GM18511 (cell line): ENCODE measurements at regions not wholly inside any gene's neighbourhood (a gene's known extent, or its start where the extent isn't known, plus 50 kb on each side); places are given as distances from the start of the nearest gene placed in this dataset.
"Not testable (repeated sequence)": the region's sequence is repeated elsewhere in the genome, so short reads cannot be mapped to it uniquely, and the experiment has no call there.

Experiments
- ATAC-seq: cut with Tn5 transposase; IDR thresholded peaks from one replicate; pipeline ENCODE4 v1.9.1; 2021; ENCODE audit warnings: mild to moderate bottlenecking, moderate library complexity; ENCODE audit not compliant: unreplicated experiment

DNA sequence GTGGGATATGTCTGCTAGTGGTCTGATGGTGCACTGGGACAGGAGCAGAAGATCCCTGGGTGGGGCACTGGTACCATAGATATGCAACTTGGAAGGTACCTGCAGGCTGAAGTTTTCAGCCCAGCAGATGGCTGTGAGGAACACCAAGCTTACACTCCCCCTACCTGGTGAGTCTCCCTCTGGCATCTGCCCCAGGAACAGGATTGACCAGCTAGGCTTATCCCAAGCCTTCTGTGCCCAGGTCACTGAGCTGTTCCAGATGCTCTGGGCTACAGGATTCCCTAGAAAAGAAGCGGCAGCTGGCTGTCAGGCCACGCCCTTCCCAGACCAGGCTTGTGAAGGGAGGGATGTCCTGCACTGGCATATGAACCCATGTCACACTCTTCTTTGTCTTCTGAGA lies 1130.0 kb downstream of the NAALADL2 start:
- no peak for ATAC-seq

DNA sequence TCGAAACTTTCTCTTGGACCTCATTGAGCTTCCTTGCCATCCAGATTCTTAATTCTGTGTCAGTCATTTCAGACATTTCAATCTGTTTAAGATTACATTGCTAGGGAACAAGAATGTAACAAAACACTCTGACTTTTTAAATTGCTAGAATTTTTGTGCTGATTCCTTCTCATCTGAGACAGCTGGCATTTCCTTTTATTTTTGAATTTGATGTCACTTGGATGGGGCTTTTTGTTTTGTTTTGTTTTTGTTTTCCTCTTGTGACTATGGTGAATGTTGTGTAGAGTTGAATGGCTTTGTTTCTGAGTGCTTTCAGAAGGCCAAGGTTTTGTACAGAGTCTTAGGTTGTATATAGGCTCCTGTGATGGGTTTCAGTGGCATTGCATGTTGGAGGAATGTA lies 1129.3 kb downstream of the NAALADL2 start:
- no peak for ATAC-seq

DNA sequence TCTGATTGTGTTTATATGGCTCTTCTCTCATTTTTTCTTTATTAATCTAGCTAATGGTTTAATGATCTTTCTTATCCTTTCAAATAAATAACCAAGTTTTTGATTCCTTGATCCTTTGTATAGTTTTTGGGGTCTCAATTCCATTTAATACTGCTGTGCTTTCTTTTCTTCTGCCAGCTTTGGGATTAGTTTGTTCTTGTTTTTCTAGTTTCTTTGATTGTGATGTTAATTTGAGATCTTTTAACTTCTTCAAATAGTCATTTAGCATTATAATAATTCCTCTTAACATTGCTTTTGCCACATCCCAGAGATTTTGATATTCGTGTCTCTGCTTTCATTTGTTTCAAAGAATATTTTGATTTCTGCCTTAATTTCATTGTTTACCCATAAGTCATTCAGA lies 1126.6 kb downstream of the NAALADL2 start:
- ATAC-seq = no peak

DNA sequence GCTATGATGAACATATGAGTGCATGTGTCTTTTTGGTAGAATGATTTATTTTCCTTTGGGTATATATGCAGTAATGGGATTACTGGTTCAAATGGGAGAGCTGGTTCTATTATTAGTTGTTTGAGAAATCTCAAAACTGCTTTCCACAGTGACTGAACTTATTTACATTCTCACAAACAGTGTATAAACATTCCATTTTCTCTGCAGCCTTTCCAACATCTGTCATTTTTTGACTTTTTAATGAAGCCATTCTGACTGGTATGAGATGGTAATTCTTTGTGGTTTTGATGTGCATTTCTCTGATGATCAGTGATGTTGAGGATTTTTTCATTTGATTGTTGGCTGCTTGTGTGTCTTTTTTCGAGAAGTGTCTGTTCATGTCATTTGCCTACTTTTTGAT lies 1124.2 kb downstream of the NAALADL2 start:
- no peak for ATAC-seq

DNA sequence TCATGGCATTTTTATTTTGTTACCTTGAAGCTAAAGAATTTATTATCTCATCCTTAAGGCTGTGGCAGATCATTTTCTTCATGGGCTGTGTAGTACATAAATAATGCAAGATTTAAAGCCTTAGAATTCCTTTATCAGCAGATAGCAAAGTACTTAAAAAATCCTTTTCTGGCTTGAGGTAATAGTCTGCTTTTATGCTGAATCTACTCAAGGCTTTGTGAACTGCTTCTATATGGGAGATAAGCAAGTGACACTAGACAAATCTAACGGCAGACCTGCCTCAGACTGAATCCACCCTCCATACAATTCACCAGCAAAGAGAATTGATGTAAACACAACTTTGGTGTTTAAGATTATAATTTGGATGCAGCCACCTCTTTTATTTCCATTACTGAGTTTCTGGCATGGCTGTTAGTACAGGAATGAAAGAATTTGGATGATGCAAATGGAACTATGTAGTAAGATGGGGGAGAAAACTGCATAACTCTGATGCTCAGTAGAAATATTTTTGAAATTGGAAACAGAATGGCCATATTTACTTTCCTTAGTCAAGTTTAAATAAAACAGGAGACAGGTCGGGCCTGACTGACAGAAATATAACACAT lies 1121.5 kb downstream of the NAALADL2 start:
- no peak for ATAC-seq

DNA sequence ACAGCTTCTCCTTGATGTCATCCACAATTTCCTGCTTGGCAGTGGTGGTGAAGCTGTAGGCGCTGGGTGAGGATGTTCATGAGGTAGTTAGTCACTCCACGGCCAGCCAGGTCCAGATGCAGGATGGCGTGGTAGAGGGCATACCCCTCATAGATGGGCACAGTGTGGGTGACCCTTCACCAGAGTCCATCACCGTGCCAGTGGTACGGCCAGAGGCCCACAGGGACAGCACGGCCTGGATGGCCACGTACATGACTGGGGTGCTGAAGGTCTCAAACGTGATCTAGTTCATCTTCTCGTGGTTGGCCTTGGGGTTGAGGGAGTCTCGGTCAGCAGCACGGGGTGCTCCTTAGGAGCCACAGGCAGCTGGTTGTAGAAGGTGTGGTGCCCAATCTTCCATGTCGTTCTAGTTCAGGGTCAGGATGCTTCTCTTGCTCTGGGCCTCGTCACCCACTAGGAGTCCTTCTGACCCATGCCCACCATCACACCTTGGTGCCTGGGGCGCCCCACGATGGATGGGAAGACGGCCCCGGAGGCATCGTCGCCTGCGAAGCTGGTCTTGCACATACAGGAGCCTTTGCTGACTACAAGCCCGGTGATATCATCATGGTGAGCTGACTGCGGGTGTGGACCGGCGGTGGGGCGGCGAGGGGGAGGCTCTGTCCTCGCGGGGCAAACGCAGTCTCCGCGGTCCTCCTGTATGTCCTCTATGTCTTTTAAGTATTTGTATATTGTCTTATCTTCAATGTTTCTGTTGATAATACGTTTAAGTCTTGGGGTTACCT lies 1119.0 kb downstream of the NAALADL2 start:
- no peak for ATAC-seq

DNA sequence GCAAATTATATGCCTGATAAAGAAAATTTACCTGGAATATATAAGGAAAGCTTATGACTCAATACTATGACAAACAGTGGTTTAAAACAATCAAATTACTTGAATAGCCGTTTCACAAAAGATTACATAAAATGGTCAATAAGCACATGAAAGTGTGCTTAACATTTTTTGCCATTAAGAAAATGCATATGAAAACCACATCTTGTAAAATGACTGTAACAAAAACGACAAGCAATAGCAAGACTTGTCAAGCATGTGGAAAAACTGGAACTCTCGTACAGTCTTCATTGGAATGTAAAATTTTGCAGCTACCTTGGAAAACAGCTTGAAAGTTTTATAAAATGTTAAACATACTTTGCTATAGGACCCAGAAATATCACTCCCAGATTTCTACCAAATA lies 1110.3 kb downstream of the NAALADL2 start:
- no peak for ATAC-seq

DNA sequence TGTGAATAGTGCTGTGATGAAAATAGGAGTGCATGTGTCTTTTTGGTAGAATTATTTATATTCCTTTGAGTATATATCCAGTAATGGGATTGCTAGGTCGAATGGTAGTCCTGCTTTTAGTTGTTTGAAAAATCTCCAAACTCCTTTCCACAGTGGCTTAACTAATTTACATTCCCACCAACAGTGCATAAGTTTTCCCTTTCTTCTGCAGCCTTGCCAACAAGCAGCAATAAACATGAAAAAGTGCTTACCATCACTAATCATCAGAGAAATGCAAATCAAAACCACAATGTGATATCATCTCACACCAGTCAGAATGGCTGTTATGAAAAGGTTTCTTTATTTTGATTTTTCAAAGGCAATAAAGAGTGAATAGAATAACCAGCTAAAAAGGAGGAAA lies 1105.9 kb downstream of the NAALADL2 start:
- no peak for ATAC-seq

DNA sequence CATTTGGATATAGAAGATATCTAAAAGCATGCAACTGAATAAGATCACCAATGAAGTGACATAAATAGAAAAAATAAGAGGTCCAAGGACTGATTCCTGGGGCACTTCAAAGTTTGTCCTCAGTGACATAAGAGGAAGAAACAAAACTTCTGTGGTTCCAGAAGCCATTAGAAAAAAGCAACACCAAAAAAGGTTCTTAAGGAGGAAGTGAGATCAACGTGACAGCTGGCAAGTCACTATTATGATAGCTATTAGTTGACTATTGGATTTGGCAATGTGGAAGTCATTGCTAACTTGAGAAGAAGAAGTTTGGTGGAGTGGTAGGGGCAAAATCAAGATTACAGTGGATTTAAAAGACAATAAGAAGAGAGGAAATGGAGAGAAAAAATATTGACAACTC lies 1098.3 kb downstream of the NAALADL2 start:
- no peak for ATAC-seq

DNA sequence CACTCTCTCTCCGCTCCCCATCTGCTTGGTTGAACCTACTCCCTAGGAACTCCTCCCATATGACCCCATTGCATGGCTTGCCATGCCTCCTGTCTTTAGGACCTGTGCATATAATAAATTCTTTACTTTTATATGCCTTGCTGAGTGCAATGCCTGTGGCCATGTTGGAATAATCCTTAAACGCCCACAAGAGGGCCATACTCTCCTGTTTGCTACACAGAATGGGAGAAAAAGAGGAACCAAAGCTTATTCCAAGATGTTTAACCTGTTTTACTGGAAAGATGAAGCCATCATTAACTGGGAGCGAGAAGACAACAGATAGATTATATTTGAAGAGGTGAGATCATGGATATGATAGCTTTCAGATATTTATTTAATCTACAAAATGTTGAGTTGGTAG lies 1097.8 kb downstream of the NAALADL2 start:
- ATAC-seq = no peak

DNA sequence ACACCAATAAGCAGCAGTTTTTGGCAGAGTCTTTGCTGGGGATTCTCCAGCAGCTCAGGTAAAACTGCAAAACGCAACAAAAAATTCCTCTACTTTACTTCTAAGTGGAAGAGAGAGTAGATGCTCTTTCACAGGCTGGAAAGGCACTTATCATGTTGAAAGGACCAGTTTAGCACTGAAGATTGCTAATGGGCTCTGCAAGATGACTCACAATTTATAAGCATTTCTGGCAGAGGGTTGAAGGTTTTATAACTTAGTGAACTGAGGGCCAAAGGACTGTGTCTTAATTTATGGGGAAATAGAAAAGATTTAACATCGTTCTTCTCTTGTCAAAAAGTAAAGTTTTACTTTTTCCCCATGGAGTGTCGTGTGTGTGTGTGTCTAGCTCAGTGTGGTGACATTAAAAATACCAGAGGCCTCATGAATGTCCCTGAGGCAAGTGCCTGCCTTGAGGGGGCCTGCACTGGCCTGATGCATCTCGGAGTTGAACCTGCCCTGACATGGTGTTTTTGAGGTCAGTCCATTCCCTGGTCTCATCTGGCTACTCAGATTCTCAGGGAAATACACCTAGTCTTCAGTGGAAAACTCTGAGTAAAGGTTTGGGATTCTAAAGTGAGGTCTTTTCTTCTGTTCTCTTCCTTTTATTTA lies 1092.0 kb downstream of the NAALADL2 start:
- ATAC-seq = no peak

DNA sequence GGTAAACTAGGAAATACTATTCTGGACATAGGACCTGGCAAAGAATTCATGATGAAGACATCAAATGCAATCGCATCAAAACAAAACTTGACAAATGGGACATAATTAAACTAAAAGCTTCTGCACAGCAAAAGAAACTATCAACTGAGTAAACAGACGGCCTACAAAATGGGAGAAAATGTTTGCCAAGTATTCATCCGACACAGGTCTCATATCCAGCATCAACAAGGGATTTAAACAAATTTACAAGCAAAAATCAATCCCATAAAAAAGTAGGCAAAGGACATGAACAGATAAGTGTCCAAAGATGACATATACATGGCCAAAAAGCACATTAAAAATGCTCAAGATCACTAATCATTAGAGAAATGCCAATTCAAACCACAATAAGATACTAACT lies 1088.9 kb downstream of the NAALADL2 start:
- no peak for ATAC-seq

DNA sequence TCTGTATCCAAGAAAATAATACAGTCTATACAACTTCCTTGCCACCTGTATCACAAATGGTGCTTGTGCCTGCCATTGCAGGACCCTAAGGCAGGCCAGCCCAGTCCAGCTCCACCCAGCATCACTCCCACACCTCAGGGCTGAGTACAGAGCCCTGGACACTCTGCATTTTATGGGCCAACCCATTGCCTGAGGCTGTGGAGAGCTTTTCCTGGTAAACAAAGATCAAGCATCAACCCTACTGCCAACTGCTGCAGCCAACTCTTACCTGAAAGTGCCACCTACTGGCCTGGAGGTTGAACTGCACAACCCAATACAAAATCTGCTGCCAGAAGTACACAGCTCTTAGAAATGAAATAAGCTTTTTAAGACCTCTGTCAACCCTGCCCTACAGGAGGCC lies 1082.2 kb downstream of the NAALADL2 start:
- ATAC-seq = peak; percentile 70

DNA sequence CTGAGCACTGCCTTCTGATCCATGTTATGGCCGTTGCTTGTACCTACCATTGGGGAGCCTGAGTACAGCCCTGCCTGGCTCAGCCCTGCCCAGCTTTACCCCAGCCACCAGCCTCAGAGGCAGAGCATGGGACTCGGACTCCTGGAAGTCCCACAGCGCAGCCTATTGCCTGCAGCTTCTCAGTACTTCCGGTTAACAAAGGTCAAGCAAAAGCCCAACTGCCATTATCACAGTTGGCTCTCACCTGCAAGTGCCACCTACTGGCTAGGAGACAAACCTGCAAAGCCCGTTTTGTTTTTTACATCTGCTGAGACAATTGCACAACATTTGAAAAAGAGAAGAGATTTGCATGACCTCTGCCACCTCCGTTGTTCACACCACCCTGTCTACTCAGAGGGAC lies 1081.7 kb downstream of the NAALADL2 start:
- peak; percentile 26 for ATAC-seq

DNA sequence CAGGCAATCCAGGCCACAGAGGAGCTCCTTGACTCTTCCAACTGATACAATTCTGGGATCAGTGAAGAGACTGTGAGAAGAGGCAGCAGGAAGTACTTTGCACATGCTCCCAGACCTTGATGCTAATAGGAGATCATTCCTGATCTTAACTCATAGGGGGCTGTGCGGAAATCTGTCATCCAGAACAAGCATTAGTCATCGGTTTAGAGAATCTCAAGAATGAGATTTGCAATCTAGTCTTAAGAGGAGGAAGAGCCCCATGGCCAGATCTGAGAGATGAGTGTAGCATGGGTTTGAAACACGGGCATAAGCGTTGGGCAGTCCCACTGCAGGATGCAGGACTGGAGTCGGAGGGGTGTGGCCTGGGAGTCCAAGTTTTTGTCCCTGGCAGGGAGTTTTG lies 1081.1 kb downstream of the NAALADL2 start:
- no peak for ATAC-seq

DNA sequence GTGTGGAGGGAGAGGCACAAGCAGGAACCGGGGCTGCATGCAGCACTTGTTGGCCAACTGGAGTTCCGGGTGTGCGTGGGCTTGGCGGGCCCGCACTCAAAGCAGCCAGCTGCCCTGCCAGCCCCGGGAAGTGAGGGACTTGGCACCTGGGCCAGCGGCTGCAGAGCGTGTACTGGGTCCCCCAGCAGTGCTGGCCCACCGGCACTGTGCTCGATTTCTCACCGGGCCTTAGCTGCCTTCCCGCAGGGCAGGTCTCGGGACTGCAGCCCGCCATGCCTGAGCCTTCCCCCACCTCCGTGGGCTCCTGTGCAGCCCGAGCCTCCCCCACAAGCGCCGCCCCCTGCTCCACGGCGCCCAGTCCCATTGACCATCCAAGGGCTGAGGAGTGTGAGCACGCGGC lies 1078.2 kb downstream of the NAALADL2 start:
- ATAC-seq = not testable (repeated sequence)

DNA sequence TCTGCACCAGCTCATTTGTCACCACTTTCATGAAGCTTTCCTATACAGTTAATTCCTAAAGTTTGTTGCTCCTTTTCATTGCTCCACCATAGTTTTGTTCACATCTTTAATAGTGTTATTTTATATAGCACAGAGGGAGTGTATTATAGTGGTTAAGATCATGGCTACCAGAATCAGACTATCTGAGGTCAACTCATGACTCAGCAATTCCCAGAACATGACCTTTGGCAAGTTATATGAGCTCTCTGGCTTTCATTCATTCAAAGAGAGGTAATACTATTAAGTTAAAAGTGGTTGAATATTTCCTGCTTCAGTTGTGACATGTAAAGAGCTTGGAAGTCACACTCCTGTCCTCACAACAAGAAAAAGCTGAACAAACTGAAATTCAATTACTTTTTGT lies 1073.5 kb downstream of the NAALADL2 start:
- ATAC-seq = no peak

DNA sequence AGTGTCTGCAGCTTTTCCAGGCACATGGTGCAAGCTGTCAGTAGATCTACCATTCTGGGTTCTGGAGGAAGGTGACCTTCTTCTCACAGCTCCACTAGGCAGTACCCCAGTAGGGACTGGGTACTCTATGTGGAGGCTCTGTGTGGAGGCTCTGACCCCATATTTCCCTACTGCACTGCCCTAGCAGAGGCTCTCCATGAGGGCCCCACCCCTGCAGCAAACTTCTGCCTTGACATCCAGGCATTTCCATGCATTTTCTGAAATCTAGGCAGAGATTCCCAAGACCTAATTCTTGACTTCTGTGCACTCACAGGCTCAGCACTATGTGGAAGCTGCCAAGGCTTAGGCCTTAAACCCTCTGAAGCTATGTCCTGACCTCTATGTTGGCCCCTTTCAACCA lies 1060.0 kb downstream of the NAALADL2 start:
- no peak for ATAC-seq

DNA sequence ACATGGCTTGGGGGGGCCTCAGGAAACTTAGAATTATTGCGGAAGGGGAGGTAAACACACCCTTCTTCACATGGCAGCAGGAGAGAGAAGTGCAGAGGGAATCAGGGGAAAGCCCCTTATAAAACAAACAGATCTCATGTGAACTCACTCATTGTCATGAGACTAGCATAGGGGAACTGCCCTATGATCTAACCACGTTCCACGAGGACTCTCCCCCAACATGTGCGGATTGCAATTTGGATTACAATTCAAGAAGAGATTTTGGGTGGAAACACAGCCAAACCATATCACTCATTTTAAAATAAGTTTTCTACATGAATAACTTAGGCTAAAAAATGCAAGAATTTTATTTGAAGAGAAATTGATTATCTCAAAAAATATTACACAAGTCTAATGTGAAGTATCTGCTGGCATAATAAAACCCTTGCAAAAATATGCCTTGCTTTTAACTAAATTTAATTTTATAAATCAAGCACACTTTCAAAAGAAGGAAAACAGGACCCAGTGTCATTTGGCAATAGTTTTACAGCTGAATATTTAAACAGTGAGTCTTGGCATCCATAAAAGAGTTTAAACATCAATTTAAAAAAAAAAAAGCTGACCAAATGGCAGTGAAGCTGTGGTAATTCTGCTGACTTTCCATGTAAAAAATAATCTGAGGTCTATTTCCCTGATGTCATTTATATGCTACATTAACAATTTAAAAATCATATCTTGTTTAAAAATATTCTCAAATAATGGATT lies 1057.2 kb downstream of the NAALADL2 start:
- no peak for ATAC-seq

DNA sequence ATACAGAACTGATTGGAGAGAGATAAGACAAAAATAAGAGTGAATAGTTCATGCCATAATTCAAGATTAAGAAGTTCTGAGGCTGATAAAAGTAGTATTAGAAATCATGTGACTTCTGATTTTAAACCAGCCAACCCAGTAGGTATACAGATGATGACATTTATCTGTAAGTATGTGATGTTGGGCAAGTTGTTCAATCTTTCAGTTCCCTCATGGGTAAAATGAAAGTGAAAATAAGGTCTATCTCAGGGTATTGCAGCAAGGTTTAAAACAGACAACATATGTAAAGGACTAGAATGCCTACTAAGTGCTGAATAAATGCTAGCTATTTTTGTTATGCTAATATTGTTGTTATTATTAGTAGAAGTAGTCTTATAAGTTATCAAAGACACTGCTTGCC lies 1055.7 kb downstream of the NAALADL2 start:
- ATAC-seq = no peak

DNA sequence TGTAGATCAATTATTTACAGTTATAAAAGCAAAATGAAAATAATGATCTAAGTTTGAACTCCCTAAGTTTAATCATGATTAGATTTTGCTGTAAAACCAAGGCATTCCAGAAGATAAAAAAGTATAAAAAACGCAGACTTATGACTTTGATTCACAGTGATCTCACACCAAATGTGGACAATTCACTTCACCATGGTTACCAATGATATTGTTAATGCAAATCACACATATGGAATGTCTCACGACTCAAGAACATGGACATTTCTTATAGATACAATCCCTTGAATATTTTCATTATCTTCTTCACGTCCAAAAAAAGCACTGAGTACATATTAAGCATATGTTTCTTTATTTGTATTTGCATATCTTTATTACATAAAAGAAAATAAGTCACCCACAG lies 1054.2 kb downstream of the NAALADL2 start:
- no peak for ATAC-seq

DNA sequence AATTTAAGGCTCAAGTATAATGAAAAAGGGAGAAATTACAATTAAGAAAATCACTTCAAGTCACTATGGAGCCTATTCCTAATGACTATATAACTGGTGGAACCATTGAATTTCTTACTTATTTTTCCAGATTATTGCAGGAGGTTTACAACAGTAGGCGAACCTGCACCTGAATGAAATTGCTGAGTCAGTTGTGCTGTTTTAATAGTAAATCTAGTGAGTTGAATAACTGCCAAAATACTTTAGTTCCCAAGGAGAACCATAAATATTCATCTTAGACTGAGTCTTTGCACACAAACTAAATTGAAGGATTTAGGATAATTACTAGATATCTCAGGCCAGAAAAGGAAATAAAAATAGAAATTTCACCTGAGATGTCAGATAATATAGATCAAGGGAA lies 1052.8 kb downstream of the NAALADL2 start:
- no peak for ATAC-seq
